Bronchial epithelial cell (primary cell): ENCODE measurements at regions not wholly inside any gene's neighbourhood (a gene's known extent, or its start where the extent isn't known, plus 50 kb on each side); places are given as distances from the start of the nearest gene placed in this dataset.

Source experiments
- DNase-seq: peaks from one replicate; pipeline ENCODE4 v3.0.0-alpha.2; 2010; ENCODE audit warnings: low read depth
- FAIRE-seq: peaks from 2 replicates; lab custom pipeline; 2011; peaks lifted over from hg19 to GRCh38; lab: Jason Lieb, UNC
- H3K27me3 ChIP-seq: 2 replicates; pipeline ENCODE4 v1.5.1; 2011; ENCODE audit warnings: low read length; ENCODE audit not compliant: control insufficient read depth, insufficient read depth
- H3K36me3 ChIP-seq: 2 replicates; pipeline ENCODE4 v1.5.1; 2011; ENCODE audit warnings: low read length; ENCODE audit not compliant: control insufficient read depth, insufficient read depth
- H3K4me3 ChIP-seq: 2 replicates; pipeline ENCODE4 v1.5.1; 2011; ENCODE audit warnings: mild to moderate bottlenecking, low read depth, low read length, control low read depth
- CTCF ChIP-seq: IDR thresholded peaks from 2 replicates; pipeline ENCODE4 v1.5.1; 2011; ENCODE audit warnings: mild to moderate bottlenecking, moderate library complexity, low read length, control low read depth, inconsistent platforms; ENCODE audit not compliant: insufficient read depth, severe bottlenecking

DNA sequence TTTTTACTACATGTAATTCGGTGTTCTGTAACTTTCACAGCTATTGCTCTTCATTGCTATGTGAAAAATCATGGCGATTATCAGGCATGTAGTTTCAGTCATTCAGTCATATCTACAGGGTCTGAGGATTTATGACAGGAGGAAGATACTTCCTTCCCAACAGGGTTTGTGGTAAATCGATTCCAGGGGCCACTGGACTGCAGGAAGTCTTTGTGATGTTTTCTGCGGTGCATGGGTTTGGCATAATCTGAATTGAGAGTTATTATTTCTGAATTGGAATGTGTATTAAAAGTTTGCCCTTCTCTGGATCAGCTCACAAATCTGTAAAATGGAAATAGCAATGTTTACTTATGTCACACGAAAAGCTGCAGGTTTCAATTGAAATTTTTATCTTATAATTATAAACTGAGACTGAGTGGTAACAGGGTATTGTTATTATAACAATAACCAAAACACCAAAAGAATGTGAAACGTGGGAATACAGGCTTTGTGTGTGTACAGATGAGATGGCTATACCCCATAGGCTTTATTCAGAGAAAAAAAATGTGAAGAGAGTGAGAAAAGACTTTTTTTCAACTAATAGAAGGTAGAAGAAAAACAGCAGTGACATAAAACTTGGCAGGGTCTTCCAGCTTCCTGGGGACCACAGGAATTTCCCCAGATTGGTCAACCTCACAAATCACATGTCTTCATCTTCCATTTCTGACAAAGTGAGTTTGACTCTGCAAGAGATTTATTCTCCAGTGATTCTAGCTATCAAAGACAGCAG is 307.7 kb upstream of the NFE2L3 start:
- FAIRE-seq (no peak), DNase-seq (no peak)
- Histone ChIP-seq H3K4me3 (no peak overlapping the region), H3K27me3 (no peaks in the 10 kb centered on the region), H3K36me3 (no peaks in the 10 kb centered on the region)
- no peak for TF ChIP-seq CTCF

DNA sequence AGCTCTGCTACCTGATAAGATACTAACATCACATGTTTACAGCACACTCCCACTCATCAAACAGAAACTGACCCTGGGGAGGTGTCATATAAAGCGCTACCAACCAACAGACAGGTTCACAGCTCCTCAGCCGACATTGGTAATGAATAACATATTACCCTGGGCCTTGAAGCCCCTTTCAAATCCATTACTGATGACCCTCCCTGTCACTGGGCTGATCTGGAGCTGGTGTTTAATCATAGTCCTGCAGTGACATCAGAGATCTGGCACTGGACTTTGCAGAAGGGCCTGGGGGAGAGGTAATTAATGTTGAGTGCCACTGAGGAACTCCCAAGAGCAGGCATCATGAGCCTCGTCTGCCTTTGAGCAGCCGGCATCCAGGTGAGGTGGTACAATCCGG is 306.5 kb upstream of the NFE2L3 start:
- Histone ChIP-seq H3K27me3 (no peaks in the 10 kb centered on the region), H3K36me3 (no peaks in the 10 kb centered on the region), H3K4me3 (no peak overlapping the region)
- no peak for TF ChIP-seq CTCF
- FAIRE-seq (no peak), DNase-seq (no peak)

- Histone ChIP-seq H3K27me3 (no peaks in the 10 kb centered on the region), H3K36me3 (no peaks in the 10 kb centered on the region), H3K4me3 (no peak overlapping the region)
- FAIRE-seq: no peak
- DNase-seq: no peak
- TF ChIP-seq CTCF: no peak
Measured at GRCh38 chr7:25846722-25847121, 305.3 kb upstream of the NFE2L3 start.

- no peak for TF ChIP-seq CTCF
- FAIRE-seq (peak; percentile 79), DNase-seq (peak; percentile 14)
- H3K36me3 ChIP-seq: no peaks in the 10 kb centered on the region
- H3K27me3 ChIP-seq: no peaks in the 10 kb centered on the region
- H3K4me3 ChIP-seq: no peak overlapping the region
Measured at GRCh38 chr7:25847336-25848070, 304.5 kb upstream of the NFE2L3 start.

- no peak for FAIRE-seq
- Histone ChIP-seq H3K36me3 (no peaks in the 10 kb centered on the region), H3K27me3 (no peaks in the 10 kb centered on the region), H3K4me3 (no peak overlapping the region)
- DNase-seq: peak; percentile 56
- no peak for TF ChIP-seq CTCF
Measured at GRCh38 chr7:25849500-25850184, 302.4 kb upstream of the NFE2L3 start.
